Activated naive CD4-positive, alpha-beta T cell treated with anti-CD3 and anti-CD28 coated beads, Interleukin-2, amount 50 U/mL, for 24 hours (primary cell): ENCODE measurements at regions not wholly inside any gene's neighbourhood (a gene's known extent, or its start where the extent isn't known, plus 50 kb on each side); places are given as distances from the start of the nearest gene placed in this dataset.

ENCODE experiments used
- H3K27ac Mint-ChIP-seq: one replicate; pipeline ENCODE4 v1.8.0; 2021; ENCODE audit warnings: mild to moderate bottlenecking, mixed read lengths
- H3K27me3 Mint-ChIP-seq: one replicate; pipeline ENCODE4 v1.8.0; 2021; ENCODE audit warnings: mixed read lengths
- H3K36me3 Mint-ChIP-seq: one replicate; pipeline ENCODE4 v1.8.0; 2021; ENCODE audit warnings: mixed read lengths
- H3K4me1 Mint-ChIP-seq: one replicate; pipeline ENCODE4 v1.8.0; 2021; ENCODE audit warnings: mixed read lengths
- H3K4me3 Mint-ChIP-seq: one replicate; pipeline ENCODE4 v1.8.0; 2021; ENCODE audit warnings: mild to moderate bottlenecking, mixed read lengths
- H3K9me3 Mint-ChIP-seq: one replicate; pipeline ENCODE4 v1.8.0; 2021; ENCODE audit warnings: mixed read lengths

- Mint-ChIP-seq H3K9me3 (peaks cover 15% of the 10 kb centered on the region), H3K27ac (no peak overlapping the region), H3K4me3 (no peak overlapping the region), H3K27me3 (no peaks in the 10 kb centered on the region), H3K4me1 (no peaks in the 10 kb centered on the region), H3K36me3 (no peaks in the 10 kb centered on the region)
Measured at GRCh38 chr4:45865781-45866180, 258.1 kb downstream of the GABRG1 start.

GRCh38 chr4:45855857-45856256 lies 268.0 kb downstream of the GABRG1 start:
- Mint-ChIP-seq H3K36me3 (no peaks in the 10 kb centered on the region), H3K9me3 (no peaks in the 10 kb centered on the region), H3K4me1 (no peaks in the 10 kb centered on the region), H3K4me3 (no peak overlapping the region), H3K27ac (no peak overlapping the region), H3K27me3 (no peaks in the 10 kb centered on the region)

- H3K4me1 Mint-ChIP-seq: no peaks in the 10 kb centered on the region
- peaks cover 5% of the 10 kb centered on the region for H3K9me3 Mint-ChIP-seq
- H3K27ac Mint-ChIP-seq: no peak overlapping the region
- no peaks in the 10 kb centered on the region for H3K36me3 Mint-ChIP-seq
- no peaks in the 10 kb centered on the region for H3K27me3 Mint-ChIP-seq
- no peak overlapping the region for H3K4me3 Mint-ChIP-seq
Measured at GRCh38 chr4:45846016-45846415, 277.8 kb downstream of the GABRG1 start.

- Mint-ChIP-seq H3K27ac (no peak overlapping the region), H3K4me3 (no peak overlapping the region), H3K27me3 (no peaks in the 10 kb centered on the region), H3K36me3 (no peaks in the 10 kb centered on the region), H3K9me3 (no peaks in the 10 kb centered on the region), H3K4me1 (no peaks in the 10 kb centered on the region)
Measured at GRCh38 chr4:45841791-45842190, 282.1 kb downstream of the GABRG1 start.

- Mint-ChIP-seq H3K27me3 (no peaks in the 10 kb centered on the region), H3K4me3 (no peak overlapping the region), H3K9me3 (peaks cover 8% of the 10 kb centered on the region), H3K36me3 (no peaks in the 10 kb centered on the region), H3K27ac (no peak overlapping the region), H3K4me1 (no peaks in the 10 kb centered on the region)
Measured at GRCh38 chr4:45831692-45832091, 292.2 kb downstream of the GABRG1 start.

GRCh38 chr4:45803994-45804393 lies 319.9 kb downstream of the GABRG1 start:
- Mint-ChIP-seq H3K4me1 (no peaks in the 10 kb centered on the region), H3K4me3 (no peak overlapping the region), H3K27me3 (no peaks in the 10 kb centered on the region), H3K36me3 (no peaks in the 10 kb centered on the region), H3K27ac (no peak overlapping the region), H3K9me3 (no peaks in the 10 kb centered on the region)

GRCh38 chr4:45795135-45795534 lies 328.7 kb downstream of the GABRG1 start:
- no peaks in the 10 kb centered on the region for H3K36me3 Mint-ChIP-seq
- H3K9me3 Mint-ChIP-seq: peaks cover 23% of the 10 kb centered on the region
- H3K27ac Mint-ChIP-seq: no peak overlapping the region
- H3K4me3 Mint-ChIP-seq: no peak overlapping the region
- no peaks in the 10 kb centered on the region for H3K27me3 Mint-ChIP-seq
- no peaks in the 10 kb centered on the region for H3K4me1 Mint-ChIP-seq

GRCh38 chr4:45778514-45778913 lies 345.3 kb downstream of the GABRG1 start:
- peaks cover 4% of the 10 kb centered on the region for H3K9me3 Mint-ChIP-seq
- H3K27me3 Mint-ChIP-seq: no peaks in the 10 kb centered on the region
- H3K36me3 Mint-ChIP-seq: no peaks in the 10 kb centered on the region
- H3K4me3 Mint-ChIP-seq: no peak overlapping the region
- no peak overlapping the region for H3K27ac Mint-ChIP-seq
- H3K4me1 Mint-ChIP-seq: no peaks in the 10 kb centered on the region

GRCh38 chr4:45776146-45776545 lies 347.7 kb downstream of the GABRG1 start:
- Mint-ChIP-seq H3K27me3 (no peaks in the 10 kb centered on the region), H3K36me3 (no peaks in the 10 kb centered on the region), H3K4me3 (no peak overlapping the region), H3K27ac (no peak overlapping the region), H3K9me3 (peaks cover 4% of the 10 kb centered on the region), H3K4me1 (no peaks in the 10 kb centered on the region)

GRCh38 chr4:45770958-45771357 lies 352.9 kb downstream of the GABRG1 start:
- no peaks in the 10 kb centered on the region for H3K4me1 Mint-ChIP-seq
- no peak overlapping the region for H3K4me3 Mint-ChIP-seq
- H3K27ac Mint-ChIP-seq: no peak overlapping the region
- H3K27me3 Mint-ChIP-seq: no peaks in the 10 kb centered on the region
- no peaks in the 10 kb centered on the region for H3K36me3 Mint-ChIP-seq
- peaks cover 5% of the 10 kb centered on the region for H3K9me3 Mint-ChIP-seq

GRCh38 chr4:45765521-45765920 lies 358.3 kb downstream of the GABRG1 start:
- Mint-ChIP-seq H3K27ac (no peak overlapping the region), H3K27me3 (no peaks in the 10 kb centered on the region), H3K4me1 (no peaks in the 10 kb centered on the region), H3K9me3 (peaks cover 11% of the 10 kb centered on the region), H3K36me3 (no peaks in the 10 kb centered on the region), H3K4me3 (no peak overlapping the region)

- Mint-ChIP-seq H3K9me3 (peaks cover 5% of the 10 kb centered on the region), H3K27ac (no peak overlapping the region), H3K36me3 (no peaks in the 10 kb centered on the region), H3K4me1 (no peaks in the 10 kb centered on the region), H3K27me3 (no peaks in the 10 kb centered on the region), H3K4me3 (no peak overlapping the region)
Measured at GRCh38 chr4:45751877-45752530, 371.9 kb downstream of the GABRG1 start.

GRCh38 chr4:45750721-45751120 lies 373.1 kb downstream of the GABRG1 start:
- Mint-ChIP-seq H3K36me3 (no peaks in the 10 kb centered on the region), H3K4me3 (no peak overlapping the region), H3K27me3 (no peaks in the 10 kb centered on the region), H3K9me3 (peaks cover 5% of the 10 kb centered on the region), H3K4me1 (no peaks in the 10 kb centered on the region), H3K27ac (no peak overlapping the region)

GRCh38 chr4:45745741-45746140 lies 378.1 kb downstream of the GABRG1 start:
- Mint-ChIP-seq H3K27me3 (no peaks in the 10 kb centered on the region), H3K27ac (no peak overlapping the region), H3K36me3 (no peaks in the 10 kb centered on the region), H3K9me3 (no peaks in the 10 kb centered on the region), H3K4me1 (no peaks in the 10 kb centered on the region), H3K4me3 (no peak overlapping the region)

GRCh38 chr4:45741897-45742296 lies 382.0 kb downstream of the GABRG1 start:
- Mint-ChIP-seq H3K36me3 (no peaks in the 10 kb centered on the region), H3K4me1 (no peaks in the 10 kb centered on the region), H3K9me3 (no peaks in the 10 kb centered on the region), H3K27ac (no peak overlapping the region), H3K4me3 (no peak overlapping the region), H3K27me3 (no peaks in the 10 kb centered on the region)

GRCh38 chr4:45732161-45732560 lies 391.7 kb downstream of the GABRG1 start:
- H3K27ac Mint-ChIP-seq: no peak overlapping the region
- no peaks in the 10 kb centered on the region for H3K9me3 Mint-ChIP-seq
- no peaks in the 10 kb centered on the region for H3K36me3 Mint-ChIP-seq
- H3K4me3 Mint-ChIP-seq: no peak overlapping the region
- no peaks in the 10 kb centered on the region for H3K4me1 Mint-ChIP-seq
- H3K27me3 Mint-ChIP-seq: no peaks in the 10 kb centered on the region

- Mint-ChIP-seq H3K4me3 (no peak overlapping the region), H3K27ac (no peak overlapping the region), H3K27me3 (no peaks in the 10 kb centered on the region), H3K9me3 (peaks cover 8% of the 10 kb centered on the region), H3K4me1 (no peaks in the 10 kb centered on the region), H3K36me3 (no peaks in the 10 kb centered on the region)
Measured at GRCh38 chr4:45716093-45716492, 407.8 kb downstream of the GABRG1 start.
